ENCODE measurements at regions not wholly inside any gene's neighbourhood (a gene's known extent, or its start where the extent isn't known, plus 50 kb on each side); places are given as distances from the start of the nearest gene placed in this dataset.
"Not testable (repeated sequence)": the region's sequence is repeated elsewhere in the genome, so short reads cannot be mapped to it uniquely, and the experiment has no call there.

DNA sequence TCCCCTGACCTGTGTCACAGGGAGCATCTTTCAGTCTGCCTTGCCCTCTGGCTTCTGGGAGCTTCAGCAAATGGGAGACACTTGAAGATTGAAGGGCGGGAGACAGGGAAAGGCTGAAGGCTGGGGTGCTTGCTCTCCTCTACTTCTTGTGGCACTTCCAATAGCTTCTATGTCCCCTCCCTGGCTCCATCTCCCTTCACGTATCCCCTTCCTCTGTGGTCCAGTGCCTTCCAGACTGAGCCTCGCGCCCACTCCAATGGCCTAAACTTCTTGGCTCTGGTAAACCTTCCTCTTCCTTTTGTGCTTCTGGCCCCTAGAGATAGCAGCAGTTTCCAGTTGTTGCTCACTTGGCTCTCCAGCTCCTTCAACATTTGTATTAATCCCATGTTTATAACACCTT, 69.8 kb upstream of the TOPAZ1 start:
- ChIA-PET CTCF (interaction anchor here (1.1 kb wide), 1 partner anchor 65 kb away, joined by 3 read pairs; no protein-coding TSS in a partner anchor), POLR2A (no interaction called here)
- Histone ChIP-seq H3K36me3 (replicated peaks in 1 of 2; ENCODE audit: control insufficient read depth in 1 of 2, insufficient read depth in 2 of 2, low read length in 1 of 2) (no peaks in the 10 kb centered on the region), H2AFZ (ENCODE audit: low read depth) (no peak overlapping the region), H3K4me3 (ENCODE audit: low read depth in 2 of 2, low read length in 1 of 2) (no peak overlapping the region), H3K4me2 (no peak overlapping the region), H3K27ac (ENCODE audit: low read depth in 2 of 2, low read length in 1 of 2) (no peak overlapping the region), H3K9me3 (no peaks in the 10 kb centered on the region), H3K4me1 (ENCODE audit: control insufficient read depth in 1 of 2, insufficient read depth in 2 of 2, low read depth in 1 of 2, low read length in 1 of 2) (no peaks in the 10 kb centered on the region), H3K9me2 (no peaks in the 10 kb centered on the region), H4K20me1 (ENCODE audit: insufficient read depth) (no peaks in the 10 kb centered on the region), H3K9ac (no peak overlapping the region), H3F3A (replicated peaks; ENCODE audit: insufficient read depth) (no peaks in the 10 kb centered on the region), H3K79me2 (ENCODE audit: insufficient read depth) (no peaks in the 10 kb centered on the region), H3K27me3 (ENCODE audit: insufficient read depth) (no peaks in the 10 kb centered on the region; the same call in 1 of the 2 replicates)
- 49% methylated on average over 4 of the region's 4 CpGs for WGBS (ENCODE audit: low lambda C conversion rate)
- no peak for DNase-seq
- no peak for TF ChIP-seq RAD21 (IDR thresholded peaks at IDR 0.05; ENCODE audit: low read length)
- no peak for TF ChIP-seq RXRA (IDR thresholded peaks at IDR 0.05; ENCODE audit: borderline replicate concordance, low read depth)
- no peak for TF ChIP-seq FOXJ3 (CRISPR knock-in tag; IDR thresholded peaks at IDR 0.05)
- TF ChIP-seq, protein P1, sequence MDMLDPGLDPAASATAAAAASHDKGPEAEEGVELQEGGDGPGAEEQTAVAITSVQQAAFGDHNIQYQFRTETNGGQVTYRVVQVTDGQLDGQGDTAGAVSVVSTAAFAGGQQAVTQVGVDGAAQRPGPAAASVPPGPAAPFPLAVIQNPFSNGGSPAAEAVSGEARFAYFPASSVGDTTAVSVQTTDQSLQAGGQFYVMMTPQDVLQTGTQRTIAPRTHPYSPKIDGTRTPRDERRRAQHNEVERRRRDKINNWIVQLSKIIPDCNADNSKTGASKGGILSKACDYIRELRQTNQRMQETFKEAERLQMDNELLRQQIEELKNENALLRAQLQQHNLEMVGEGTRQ (IDR thresholded peaks at IDR 0.05; ENCODE audit: borderline replicate concordance, low read depth, low read length), result no peak

GRCh38 chr3:44172701-44173100, 69.0 kb upstream of the TOPAZ1 start:
- DNase-seq; H2AFZ ChIP-seq (ENCODE audit: low read depth); H3K36me3 ChIP-seq (replicated peaks in 1 of 2; ENCODE audit: control insufficient read depth in 1 of 2, insufficient read depth in 2 of 2, low read length in 1 of 2); H3K9me3 ChIP-seq; POLR2A ChIA-PET; H3K9me2 ChIP-seq; H3K27me3 ChIP-seq (ENCODE audit: insufficient read depth); H3K79me2 ChIP-seq (ENCODE audit: insufficient read depth); H3K4me2 ChIP-seq; H3K9ac ChIP-seq; H3K27ac ChIP-seq (ENCODE audit: low read depth in 2 of 2, low read length in 1 of 2); H4K20me1 ChIP-seq (ENCODE audit: insufficient read depth); H3K4me1 ChIP-seq (ENCODE audit: control insufficient read depth in 1 of 2, insufficient read depth in 2 of 2, low read depth in 1 of 2, low read length in 1 of 2); H3K4me3 ChIP-seq (ENCODE audit: low read depth in 2 of 2, low read length in 1 of 2); H3F3A ChIP-seq (replicated peaks; ENCODE audit: insufficient read depth): not testable (repeated sequence)
- 59% methylated on average over 8 of the region's 8 CpGs for WGBS (ENCODE audit: low lambda C conversion rate)
- CTCF ChIA-PET, result interaction anchor here (1.1 kb wide), 1 partner anchor 64 kb away, joined by 3 read pairs; no protein-coding TSS in a partner anchor

DNA sequence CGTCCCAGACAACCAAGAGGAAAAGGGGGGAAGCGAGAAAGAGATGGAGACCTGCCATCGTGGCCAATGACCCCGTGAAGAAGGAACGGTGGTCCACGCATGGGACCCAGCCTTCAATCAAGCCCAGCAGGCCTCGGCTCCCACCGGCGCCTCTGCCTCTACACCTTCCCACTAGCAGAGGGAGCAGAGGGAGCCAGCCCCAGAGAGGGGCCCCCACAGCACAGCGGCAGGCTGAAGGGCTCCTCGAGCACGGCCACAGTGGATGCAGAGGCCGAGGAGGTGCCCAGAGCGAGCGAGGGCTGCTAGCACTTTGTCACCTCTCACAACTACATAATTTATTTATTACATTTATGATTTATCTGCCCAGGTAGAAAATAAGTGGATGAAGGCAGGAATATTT, 68.4 kb upstream of the TOPAZ1 start:
- ChIA-PET CTCF (interaction anchor here (1.1 kb wide), 1 partner anchor 63 kb away, joined by 3 read pairs; no protein-coding TSS in a partner anchor), POLR2A (no interaction called here)
- Histone ChIP-seq H3K27ac (ENCODE audit: low read depth in 2 of 2, low read length in 1 of 2) (no peak overlapping the region), H3K9me2 (no peaks in the 10 kb centered on the region), H3K79me2 (ENCODE audit: insufficient read depth) (no peaks in the 10 kb centered on the region), H3K4me1 (ENCODE audit: control insufficient read depth in 1 of 2, insufficient read depth in 2 of 2, low read depth in 1 of 2, low read length in 1 of 2) (no peaks in the 10 kb centered on the region), H3K27me3 (ENCODE audit: insufficient read depth) (no peaks in the 10 kb centered on the region; the same call in 1 of the 2 replicates), H4K20me1 (ENCODE audit: insufficient read depth) (no peaks in the 10 kb centered on the region), H3K4me3 (ENCODE audit: low read depth in 2 of 2, low read length in 1 of 2) (no peak overlapping the region), H2AFZ (ENCODE audit: low read depth) (no peak overlapping the region), H3K4me2 (no peak overlapping the region), H3K9me3 (no peaks in the 10 kb centered on the region), H3K9ac (no peak overlapping the region), H3K36me3 (replicated peaks in 1 of 2; ENCODE audit: control insufficient read depth in 1 of 2, insufficient read depth in 2 of 2, low read length in 1 of 2) (no peaks in the 10 kb centered on the region), H3F3A (replicated peaks; ENCODE audit: insufficient read depth) (no peaks in the 10 kb centered on the region)
- WGBS (ENCODE audit: low lambda C conversion rate), result 70% methylated on average over 13 of the region's 15 CpGs
- TF ChIP-seq SMC3 (IDR thresholded peaks at IDR 0.05; ENCODE audit: low read depth, low read length) (no peak), YY1 (IDR thresholded peaks at IDR 0.05; ENCODE audit: low read depth) (no peak), RAD21 (IDR thresholded peaks at IDR 0.05; ENCODE audit: low read length) (no peak), ELF1 (IDR thresholded peaks at IDR 0.05) (no peak), RCOR1 (IDR thresholded peaks at IDR 0.05; ENCODE audit: low read length) (no peak), GABPA (IDR thresholded peaks at IDR 0.05; ENCODE audit: low read depth) (no peak), RXRA (IDR thresholded peaks at IDR 0.05; ENCODE audit: borderline replicate concordance, low read depth) (no peak), TCF12 (IDR thresholded peaks at IDR 0.05) (no peak), SIN3A (IDR thresholded peaks at IDR 0.05; ENCODE audit: borderline replicate concordance, low read depth, low read length) (no peak)
- TF ChIP-seq, protein P1 (IDR thresholded peaks at IDR 0.05; ENCODE audit: borderline replicate concordance, low read depth, low read length), result no peak
- TF ChIP-seq, protein P2, sequence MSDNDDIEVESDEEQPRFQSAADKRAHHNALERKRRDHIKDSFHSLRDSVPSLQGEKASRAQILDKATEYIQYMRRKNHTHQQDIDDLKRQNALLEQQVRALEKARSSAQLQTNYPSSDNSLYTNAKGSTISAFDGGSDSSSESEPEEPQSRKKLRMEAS (IDR thresholded peaks at IDR 0.05; ENCODE audit: low read depth), result no peak
- DNase-seq, result no peak
